ENCODE measurements at regions not wholly inside any gene's neighbourhood (a gene's known extent, or its start where the extent isn't known, plus 50 kb on each side); places are given as distances from the start of the nearest gene placed in this dataset.

GRCh38 chr11:24390762-24391161, 106.1 kb upstream of the LUZP2 start:
- H3K4me1 ChIP-seq: no peaks in the 10 kb centered on the region
- H3K9me3 ChIP-seq: no peaks in the 10 kb centered on the region
- TF ChIP-seq CTCF (IDR thresholded peaks at IDR 0.05) (no peak), POLR2A (IDR thresholded peaks at IDR 0.05) (no peak)
- H3K27me3 ChIP-seq: no peaks in the 10 kb centered on the region
- H3K27ac ChIP-seq: no peak overlapping the region
- ATAC-seq (no peak), DNase-seq (no peak)
- H3K4me3 ChIP-seq: no peak overlapping the region
- 31% methylated on average over 1 of the region's 1 CpG for WGBS (ENCODE audit: insufficient coverage, low coverage, low lambda C conversion rate, missing lambda C conversion rate)
- no peaks in the 10 kb centered on the region for H3K36me3 ChIP-seq
- intact Hi-C loops (cut with DNase I): no loop called here

- 59% methylated on average over 3 of the region's 3 CpGs for WGBS (ENCODE audit: insufficient coverage, low coverage, low lambda C conversion rate, missing lambda C conversion rate)
- DNase-seq (no peak), ATAC-seq (no peak)
- Histone ChIP-seq H3K27ac (no peak overlapping the region), H3K4me1 (no peaks in the 10 kb centered on the region), H3K9me3 (no peaks in the 10 kb centered on the region), H3K27me3 (no peaks in the 10 kb centered on the region), H3K4me3 (no peak overlapping the region), H3K36me3 (no peaks in the 10 kb centered on the region)
- TF ChIP-seq CTCF (IDR thresholded peaks at IDR 0.05): no peak
- no peak for TF ChIP-seq POLR2A (IDR thresholded peaks at IDR 0.05)
- intact Hi-C loops (cut with DNase I): no loop called here
These were observed 105.7 kb upstream of the LUZP2 start for GRCh38 chr11:24391167-24391566.

DNA sequence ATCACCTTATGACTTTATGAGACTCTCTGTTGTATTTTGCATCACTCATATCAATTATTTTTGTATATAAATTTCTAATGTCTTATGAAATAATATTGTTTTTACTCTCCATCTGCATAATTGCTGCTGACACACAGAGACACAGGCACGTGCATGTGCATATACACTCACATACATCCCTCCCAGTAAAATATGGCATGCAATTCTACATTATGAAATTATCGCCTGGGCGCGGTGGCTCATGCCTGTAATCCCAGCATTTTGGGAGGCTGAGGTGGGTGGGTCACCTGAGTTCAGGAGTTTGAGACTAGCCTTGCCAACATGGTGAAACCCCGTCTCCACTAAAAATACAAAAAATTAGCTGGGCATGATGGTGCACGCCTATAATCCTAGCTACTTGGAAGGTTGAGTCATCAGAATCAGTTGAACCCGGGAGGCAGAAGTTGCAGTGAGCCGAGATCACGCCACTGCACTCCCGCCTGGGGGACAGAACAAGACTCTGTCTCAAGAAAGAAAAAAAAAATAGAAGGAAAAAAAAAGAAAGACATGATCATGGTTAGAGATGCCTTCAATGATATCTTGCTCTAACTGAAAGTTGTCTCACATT, 96.7 kb upstream of the LUZP2 start:
- no peaks in the 10 kb centered on the region for H3K9me3 ChIP-seq
- H3K36me3 ChIP-seq: no peaks in the 10 kb centered on the region
- no peak overlapping the region for H3K4me3 ChIP-seq
- 66% methylated on average over 10 of the region's 10 CpGs for WGBS (ENCODE audit: insufficient coverage, low coverage, low lambda C conversion rate, missing lambda C conversion rate)
- DNase-seq: no peak
- ATAC-seq: no peak
- intact Hi-C loops (cut with DNase I): no loop called here
- H3K27ac ChIP-seq: no peak overlapping the region
- TF ChIP-seq POLR2A (IDR thresholded peaks at IDR 0.05) (no peak), CTCF (IDR thresholded peaks at IDR 0.05) (no peak)
- H3K4me1 ChIP-seq: no peaks in the 10 kb centered on the region
- H3K27me3 ChIP-seq: no peaks in the 10 kb centered on the region

DNA sequence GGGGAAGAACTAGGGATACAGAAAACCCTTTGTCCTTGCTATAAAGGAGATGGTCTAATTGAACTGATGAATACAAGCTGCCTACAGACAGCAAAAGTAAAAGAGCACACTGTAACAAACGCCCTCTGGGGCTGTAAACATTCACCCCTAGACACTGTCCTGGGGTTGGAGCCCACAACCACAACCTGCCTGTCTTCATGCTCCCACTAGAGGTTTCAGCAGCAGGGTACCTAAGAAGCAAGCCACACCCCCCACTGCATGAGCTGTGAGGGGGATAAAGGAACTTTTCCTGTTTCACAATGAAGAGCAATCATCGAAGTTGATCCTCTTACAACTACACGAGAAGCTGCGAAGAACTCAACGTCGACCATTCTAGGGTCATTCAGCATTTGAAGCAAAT, 90.5 kb upstream of the LUZP2 start:
- ATAC-seq: no peak
- WGBS (ENCODE audit: insufficient coverage, low coverage, low lambda C conversion rate, missing lambda C conversion rate): 41% methylated on average over 6 of the region's 6 CpGs

More for the DNA sequence above, 90.5 kb upstream of the LUZP2 start:
- Histone ChIP-seq H3K27me3 (no peaks in the 10 kb centered on the region), H3K4me3 (no peak overlapping the region), H3K9me3 (no peaks in the 10 kb centered on the region), H3K36me3 (no peaks in the 10 kb centered on the region), H3K27ac (no peak overlapping the region), H3K4me1 (no peaks in the 10 kb centered on the region)
- intact Hi-C loops (cut with DNase I): no loop called here
- TF ChIP-seq POLR2A (IDR thresholded peaks at IDR 0.05): no peak
- TF ChIP-seq CTCF (IDR thresholded peaks at IDR 0.05): no peak
- DNase-seq: no peak
